Retinal pigment epithelial cell (primary cell): ENCODE measurements at regions not wholly inside any gene's neighbourhood (a gene's known extent, or its start where the extent isn't known, plus 50 kb on each side); places are given as distances from the start of the nearest gene placed in this dataset.

ENCODE experiments used
- DNase-seq: peaks from one replicate; pipeline ENCODE4 v3.0.0-alpha.2; 2010; ENCODE audit warnings: low read depth
- H3K4me3 ChIP-seq: 2 replicates; pipeline ENCODE4 v1.5.1; 2011; ENCODE audit warnings: mild to moderate bottlenecking, low read length, control low read depth, moderate library complexity
- TF ChIP-seq, protein P1 (sequence below): conservative IDR thresholded peaks from 2 replicates; pipeline ENCODE4 v1.5.1; 2011; ENCODE audit warnings: low read depth, low read length, control low read depth, inconsistent platforms

DNA sequence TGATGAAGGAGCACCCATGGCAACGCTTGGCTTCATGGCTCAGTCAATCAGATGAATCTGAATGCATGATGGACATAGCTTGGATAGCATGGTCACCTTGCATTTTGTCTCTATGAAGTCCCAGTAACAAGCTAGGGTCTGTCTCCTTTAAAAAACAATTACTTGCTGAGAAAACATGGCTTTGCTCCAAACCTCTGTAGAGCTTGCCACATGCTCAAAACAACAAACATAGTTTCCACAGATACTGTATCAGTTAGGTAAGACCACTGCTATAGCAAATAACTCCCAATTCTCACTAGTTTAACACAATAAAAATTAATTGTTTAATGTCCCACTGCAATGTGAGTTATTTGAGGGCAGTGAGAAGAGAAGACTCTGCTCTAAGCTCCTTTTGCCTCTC is 401.0 kb downstream of the IRS1 start:
- TF ChIP-seq, protein P1, sequence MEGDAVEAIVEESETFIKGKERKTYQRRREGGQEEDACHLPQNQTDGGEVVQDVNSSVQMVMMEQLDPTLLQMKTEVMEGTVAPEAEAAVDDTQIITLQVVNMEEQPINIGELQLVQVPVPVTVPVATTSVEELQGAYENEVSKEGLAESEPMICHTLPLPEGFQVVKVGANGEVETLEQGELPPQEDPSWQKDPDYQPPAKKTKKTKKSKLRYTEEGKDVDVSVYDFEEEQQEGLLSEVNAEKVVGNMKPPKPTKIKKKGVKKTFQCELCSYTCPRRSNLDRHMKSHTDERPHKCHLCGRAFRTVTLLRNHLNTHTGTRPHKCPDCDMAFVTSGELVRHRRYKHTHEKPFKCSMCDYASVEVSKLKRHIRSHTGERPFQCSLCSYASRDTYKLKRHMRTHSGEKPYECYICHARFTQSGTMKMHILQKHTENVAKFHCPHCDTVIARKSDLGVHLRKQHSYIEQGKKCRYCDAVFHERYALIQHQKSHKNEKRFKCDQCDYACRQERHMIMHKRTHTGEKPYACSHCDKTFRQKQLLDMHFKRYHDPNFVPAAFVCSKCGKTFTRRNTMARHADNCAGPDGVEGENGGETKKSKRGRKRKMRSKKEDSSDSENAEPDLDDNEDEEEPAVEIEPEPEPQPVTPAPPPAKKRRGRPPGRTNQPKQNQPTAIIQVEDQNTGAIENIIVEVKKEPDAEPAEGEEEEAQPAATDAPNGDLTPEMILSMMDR, result no peak
- H3K4me3 ChIP-seq, result no peak overlapping the region
- no peak for DNase-seq

DNA sequence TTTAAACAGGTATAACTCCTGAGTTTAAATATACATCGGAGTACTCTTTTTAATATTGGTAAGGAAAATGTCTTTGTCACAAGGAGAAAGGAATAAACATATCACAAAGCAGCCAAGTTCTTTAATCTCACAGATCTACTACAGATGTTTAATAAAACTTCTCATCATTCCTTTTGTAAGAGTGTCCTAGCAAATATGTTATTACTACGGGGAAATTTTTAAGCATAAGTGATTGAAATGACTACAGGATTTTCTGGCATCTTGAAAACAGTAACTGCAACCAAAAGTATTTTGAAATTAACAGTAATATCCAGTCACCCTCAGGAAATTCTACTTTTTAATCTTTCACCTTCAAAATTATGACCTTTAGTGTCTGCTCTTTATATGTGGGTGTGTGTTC is 403.1 kb downstream of the IRS1 start:
- TF ChIP-seq, protein P1, result no peak
- no peak for DNase-seq
- no peak overlapping the region for H3K4me3 ChIP-seq

DNA sequence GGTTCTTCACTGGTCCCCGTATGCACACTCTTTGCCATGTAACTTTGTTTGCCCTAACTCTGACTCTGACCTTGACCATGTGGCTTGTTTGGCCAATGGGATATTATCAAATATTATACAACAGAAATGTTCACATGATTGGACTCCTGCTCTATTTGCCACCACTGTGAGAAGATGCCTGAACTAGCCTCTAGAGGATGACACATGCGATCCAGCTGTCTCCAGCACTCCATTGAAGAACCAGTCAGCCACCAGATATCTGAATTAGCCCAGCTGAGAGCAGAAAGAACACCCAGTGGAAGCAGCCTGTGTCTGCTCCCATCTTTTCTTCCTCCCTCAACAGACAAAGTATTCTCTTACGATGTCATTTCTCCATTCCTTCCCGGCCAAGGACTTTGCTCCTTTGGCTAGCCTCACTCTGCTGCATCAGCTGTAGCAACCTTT is 412.1 kb downstream of the IRS1 start:
- H3K4me3 ChIP-seq, result no peak overlapping the region
- TF ChIP-seq, protein P1, result no peak
- DNase-seq, result no peak

DNA sequence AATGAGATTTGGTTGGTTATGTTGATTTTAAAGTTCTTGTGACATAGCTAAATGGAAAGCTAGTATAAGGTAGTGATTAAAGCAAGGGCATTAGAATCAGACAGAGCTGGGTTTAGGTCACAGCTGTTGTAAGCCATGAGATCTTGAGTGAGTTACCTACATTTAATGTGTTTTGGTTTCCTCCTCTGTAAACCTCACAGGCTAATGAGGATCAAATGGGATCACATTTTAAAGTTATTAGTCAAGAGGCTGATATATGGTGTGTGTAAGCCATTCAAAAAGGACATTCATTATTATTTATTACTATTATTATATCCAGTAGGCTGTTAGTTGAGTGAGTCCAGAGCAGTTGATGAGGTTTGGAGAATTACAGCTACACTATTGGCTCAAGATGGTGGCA is 416.2 kb downstream of the IRS1 start:
- no peak for DNase-seq
- TF ChIP-seq, protein P1, result no peak
- H3K4me3 ChIP-seq, result no peak overlapping the region

DNA sequence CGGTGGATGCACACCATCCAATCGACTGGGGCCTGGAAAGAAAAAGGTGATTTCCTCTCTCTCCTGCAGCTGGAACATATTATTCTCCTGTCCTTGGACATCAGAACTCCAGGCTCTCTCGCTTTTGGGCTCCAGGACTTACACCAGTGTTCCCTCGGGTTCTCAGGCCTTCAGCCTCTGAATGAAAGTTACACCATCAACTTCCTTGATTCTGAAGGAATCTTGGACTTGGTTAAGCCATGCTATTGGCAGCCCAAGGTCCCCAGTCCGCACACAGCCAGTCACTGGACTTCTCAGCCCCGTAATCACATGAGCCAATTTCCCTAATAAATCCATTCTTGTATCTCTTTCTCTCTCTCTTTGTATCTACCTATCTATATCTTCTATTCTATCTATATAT is 418.9 kb downstream of the IRS1 start:
- TF ChIP-seq, protein P1, result no peak
- H3K4me3 ChIP-seq, result no peak overlapping the region
- DNase-seq, result no peak

DNA sequence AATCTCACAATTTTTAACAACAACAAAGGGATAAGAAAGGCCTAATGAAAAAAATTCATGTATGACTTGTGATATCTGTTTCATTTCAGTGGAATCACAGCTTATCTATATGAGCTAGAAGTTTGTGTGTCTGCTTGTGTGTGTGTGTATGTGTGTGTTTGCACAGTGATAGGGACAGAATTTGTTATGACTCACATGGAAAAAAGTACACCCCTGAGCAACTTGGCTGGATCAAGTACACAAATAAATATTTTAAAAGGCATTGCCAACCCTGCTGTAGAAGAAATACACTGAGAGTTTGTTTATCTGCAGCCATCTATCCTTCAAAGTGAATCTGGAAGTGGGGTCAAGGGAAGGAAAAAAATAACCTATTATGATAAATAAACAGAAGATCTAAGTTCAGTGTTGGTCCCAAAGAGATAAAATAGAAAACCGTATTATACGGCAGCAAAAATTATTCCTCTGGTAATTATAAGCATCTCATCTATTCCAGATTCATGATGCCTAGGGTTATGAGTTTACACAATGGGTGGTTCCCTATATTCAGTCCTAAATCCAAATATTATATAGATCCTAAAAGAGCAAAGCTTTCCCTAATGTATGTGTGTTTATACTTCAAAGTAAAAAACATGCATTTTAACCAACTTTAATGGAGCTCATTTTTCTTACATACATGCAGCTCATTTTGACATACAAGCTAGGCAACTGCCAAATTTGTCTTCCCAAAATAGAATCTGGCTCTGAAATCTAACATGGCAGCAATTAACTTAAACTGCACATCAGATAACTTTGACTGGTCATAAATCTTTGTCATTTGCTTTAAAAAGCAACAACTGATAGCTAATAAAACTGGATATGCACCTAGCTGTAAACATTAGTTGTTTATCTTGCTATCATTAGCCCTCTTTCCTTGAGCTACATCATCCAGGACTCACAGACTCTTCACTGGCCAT is 420.6 kb downstream of the IRS1 start:
- H3K4me3 ChIP-seq, result no peak overlapping the region
- TF ChIP-seq, protein P1, result no peak

More for the DNA sequence above, 420.6 kb downstream of the IRS1 start:
- no peak for DNase-seq
